ENCODE measurements at regions not wholly inside any gene's neighbourhood (a gene's known extent, or its start where the extent isn't known, plus 50 kb on each side); places are given as distances from the start of the nearest gene placed in this dataset.

- H3K36me3 ChIP-seq, result no peaks in the 10 kb centered on the region
- intact Hi-C loops (cut with DNase I), result no loop called here
- no peak overlapping the region for H3K4me3 ChIP-seq
- H3K9me3 ChIP-seq, result peaks cover 0 to 8% (median 0%) of the 10 kb centered on the region in 3 donors
- peaks cover 0 to 52% (median 0%) of the 10 kb centered on the region in 4 donors for H3K27me3 ChIP-seq
- 49 to 52% methylated on average over 4 of the region's 4 CpGs for WGBS, 2 donors
- TF ChIP-seq CTCF (IDR thresholded peaks at IDR 0.05) (no peak), POLR2A (IDR thresholded peaks at IDR 0.05) (no peak)
- H3K4me1 ChIP-seq, result no peaks in the 10 kb centered on the region
- no peak for DNase-seq
- H3K27ac ChIP-seq, result no peak overlapping the region
These were observed 126.1 kb downstream of the TEX36 start for GRCh38 chr10:125556882-125557281.

GRCh38 chr10:125555743-125556142 lies 127.2 kb downstream of the TEX36 start:
- peaks cover 0 to 8% (median 0%) of the 10 kb centered on the region in 3 donors for H3K9me3 ChIP-seq
- H3K27ac ChIP-seq, result no peak overlapping the region
- no peak for DNase-seq
- H3K36me3 ChIP-seq, result no peaks in the 10 kb centered on the region
- no peak for TF ChIP-seq POLR2A (IDR thresholded peaks at IDR 0.05)
- TF ChIP-seq CTCF (IDR thresholded peaks at IDR 0.05), result no peak
- intact Hi-C loops (cut with DNase I), result no loop called here
- 75 to 78% methylated on average over 8 to 11 of the region's 12 CpGs for WGBS, 2 donors
- H3K4me3 ChIP-seq, result no peak overlapping the region
- H3K4me1 ChIP-seq, result no peaks in the 10 kb centered on the region
- peaks cover 0 to 56% (median 0%) of the 10 kb centered on the region in 4 donors for H3K27me3 ChIP-seq

GRCh38 chr10:125555267-125555666 lies 127.7 kb downstream of the TEX36 start:
- no peak for DNase-seq
- H3K9me3 ChIP-seq, result peaks cover 0 to 8% (median 0%) of the 10 kb centered on the region in 3 donors
- intact Hi-C loops (cut with DNase I), result no loop called here
- H3K27ac ChIP-seq, result no peak overlapping the region
- WGBS, 2 donors, result 79 to 85% methylated on average over 9 of the region's 9 CpGs
- H3K4me3 ChIP-seq, result no peak overlapping the region
- no peak for TF ChIP-seq POLR2A (IDR thresholded peaks at IDR 0.05)
- TF ChIP-seq CTCF (IDR thresholded peaks at IDR 0.05), result no peak
- H3K4me1 ChIP-seq, result no peaks in the 10 kb centered on the region
- H3K36me3 ChIP-seq, result no peaks in the 10 kb centered on the region
- peaks cover 0 to 58% (median 0%) of the 10 kb centered on the region in 4 donors for H3K27me3 ChIP-seq

GRCh38 chr10:125554753-125555152 lies 128.2 kb downstream of the TEX36 start:
- TF ChIP-seq POLR2A (IDR thresholded peaks at IDR 0.05), result no peak
- TF ChIP-seq CTCF (IDR thresholded peaks at IDR 0.05), result no peak
- Histone ChIP-seq H3K4me3 (no peak overlapping the region), H3K9me3 (peaks cover 0 to 8% (median 0%) of the 10 kb centered on the region in 3 donors), H3K27ac (no peak overlapping the region), H3K36me3 (no peaks in the 10 kb centered on the region), H3K27me3 (peaks cover 0 to 57% (median 0%) of the 10 kb centered on the region in 4 donors), H3K4me1 (no peaks in the 10 kb centered on the region)
- intact Hi-C loops (cut with DNase I), result no loop called here
- 59 to 71% methylated on average over 4 of the region's 4 CpGs for WGBS, 2 donors
- no peak for DNase-seq

- intact Hi-C loops (cut with DNase I), result no loop called here
- H3K27ac ChIP-seq, result no peak overlapping the region
- DNase-seq, result no peak
- H3K4me3 ChIP-seq, result no peak overlapping the region
- no peaks in the 10 kb centered on the region for H3K4me1 ChIP-seq
- WGBS, 2 donors, result 82 to 93% methylated on average over 10 of the region's 10 CpGs
- no peak for TF ChIP-seq POLR2A (IDR thresholded peaks at IDR 0.05)
- TF ChIP-seq CTCF (IDR thresholded peaks at IDR 0.05), result no peak
- H3K27me3 ChIP-seq, result peaks cover 0 to 57% (median 0%) of the 10 kb centered on the region in 4 donors
- H3K36me3 ChIP-seq, result no peaks in the 10 kb centered on the region
- H3K9me3 ChIP-seq, result peaks cover 0 to 8% (median 0%) of the 10 kb centered on the region in 3 donors
These were observed 128.8 kb downstream of the TEX36 start for GRCh38 chr10:125554016-125554703.

All from esophagus squamous epithelium (tissue), 5 donors.